ENCODE measurements at regions not wholly inside any gene's neighbourhood (a gene's known extent, or its start where the extent isn't known, plus 50 kb on each side); places are given as distances from the start of the nearest gene placed in this dataset.
"Not testable (repeated sequence)": the region's sequence is repeated elsewhere in the genome, so short reads cannot be mapped to it uniquely, and the experiment has no call there.

DNA sequence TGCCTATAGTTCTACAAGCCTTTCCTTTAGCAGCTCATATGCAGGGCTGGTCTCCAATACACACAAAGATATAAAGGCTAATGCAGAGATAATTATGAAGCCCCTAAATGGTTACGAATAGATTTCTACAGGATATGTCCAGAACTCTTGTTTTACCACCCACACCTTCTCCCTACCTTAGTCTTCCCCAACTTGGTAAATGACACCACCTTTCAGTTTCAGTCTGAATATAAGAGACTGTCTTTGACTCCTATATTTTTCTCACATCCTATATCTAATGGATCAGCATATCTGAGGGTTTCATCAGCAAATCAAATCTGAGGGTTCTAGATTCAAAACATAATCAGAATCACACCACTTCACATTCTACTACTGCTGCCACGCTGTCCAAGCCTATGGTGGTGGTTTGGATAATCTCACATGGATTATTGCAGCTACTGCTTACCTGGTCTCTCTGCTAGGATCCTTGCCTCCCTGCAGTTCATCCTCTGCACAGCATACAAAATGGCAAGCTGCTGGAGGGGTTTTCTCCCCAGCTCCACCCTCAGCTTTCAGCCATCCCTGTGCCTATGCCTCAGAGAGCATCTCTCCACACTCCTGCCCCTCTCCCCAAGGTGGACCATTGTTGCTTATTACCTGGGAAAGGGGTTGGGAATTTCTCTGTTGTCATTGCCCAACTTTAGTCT, 178.0 kb upstream of the SPOPL start:
- DNase-seq, result no peak

GRCh38 chr2:138324068-138324771, 177.3 kb upstream of the SPOPL start:
- DNase-seq, result no peak

- DNase-seq, result no peak
Observed at GRCh38 chr2:138327967-138328366, 173.6 kb upstream of the SPOPL start.

- DNase-seq, result no peak
Observed at GRCh38 chr2:138329162-138329561, 172.4 kb upstream of the SPOPL start.

- DNase-seq, result no peak
Observed at GRCh38 chr2:138329591-138329990, 172.0 kb upstream of the SPOPL start.

GRCh38 chr2:138333121-138333520, 168.4 kb upstream of the SPOPL start:
- DNase-seq, result no peak

- DNase-seq, result no peak
Observed at GRCh38 chr2:138333677-138334076, 167.9 kb upstream of the SPOPL start.

DNA sequence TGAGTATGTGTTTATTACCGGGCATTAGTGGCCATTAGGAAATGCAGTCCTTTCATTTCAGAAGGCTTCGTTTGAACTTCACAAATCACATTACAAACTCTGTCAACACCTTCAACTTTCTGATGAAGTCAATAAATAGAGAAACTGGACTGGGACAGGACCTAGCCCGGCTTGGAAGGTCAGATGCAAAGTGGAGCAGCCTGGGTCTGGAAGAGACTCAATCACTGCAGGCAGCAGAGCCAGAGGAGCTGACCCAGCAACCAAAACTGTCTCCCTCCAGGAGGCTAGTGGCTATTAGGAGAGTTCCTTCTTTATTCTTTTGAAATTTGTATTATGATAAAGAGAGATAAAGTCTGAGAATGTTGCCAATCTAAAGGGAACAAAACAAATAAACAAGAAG, 167.2 kb upstream of the SPOPL start:
- DNase-seq, result no peak

DNA sequence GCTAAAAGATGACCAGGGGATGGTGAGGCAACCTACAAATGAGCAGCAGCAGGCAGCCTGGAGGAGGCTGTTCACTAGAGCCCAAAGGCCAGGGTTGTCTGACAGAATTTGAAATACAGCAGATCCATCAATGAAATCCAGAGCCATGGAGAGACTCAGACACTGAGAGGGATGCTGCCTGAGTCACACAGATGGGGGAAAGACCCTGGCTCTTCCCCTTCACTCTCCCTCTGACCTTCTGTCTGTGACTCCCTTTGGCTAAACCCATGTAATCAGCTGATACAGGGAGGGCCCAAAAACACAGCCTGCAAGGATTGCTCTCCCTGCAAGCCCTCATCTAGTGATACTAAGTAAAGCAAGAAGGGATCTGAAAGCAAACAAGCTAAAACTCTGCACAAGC, 166.5 kb upstream of the SPOPL start:
- no peak for DNase-seq

DNA sequence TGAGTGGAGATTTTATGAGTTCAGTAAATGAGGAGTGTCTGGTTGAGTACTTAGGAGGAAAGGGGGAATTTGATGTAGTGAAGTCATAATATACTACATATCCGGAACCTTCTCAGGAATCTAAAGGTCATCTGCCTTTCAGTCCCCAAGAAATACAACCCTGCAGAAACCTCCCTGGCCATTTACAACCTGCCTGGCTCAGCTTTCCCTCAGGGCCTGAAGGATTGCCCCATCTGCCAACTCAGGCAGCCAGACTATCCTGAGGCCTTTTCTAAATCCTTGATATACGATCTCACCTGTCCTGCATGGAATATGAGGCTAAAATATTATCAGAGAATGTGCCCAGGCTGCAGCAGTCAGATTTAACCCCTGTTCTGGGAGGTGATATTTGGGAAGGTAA, 165.4 kb upstream of the SPOPL start:
- no peak for DNase-seq

DNA sequence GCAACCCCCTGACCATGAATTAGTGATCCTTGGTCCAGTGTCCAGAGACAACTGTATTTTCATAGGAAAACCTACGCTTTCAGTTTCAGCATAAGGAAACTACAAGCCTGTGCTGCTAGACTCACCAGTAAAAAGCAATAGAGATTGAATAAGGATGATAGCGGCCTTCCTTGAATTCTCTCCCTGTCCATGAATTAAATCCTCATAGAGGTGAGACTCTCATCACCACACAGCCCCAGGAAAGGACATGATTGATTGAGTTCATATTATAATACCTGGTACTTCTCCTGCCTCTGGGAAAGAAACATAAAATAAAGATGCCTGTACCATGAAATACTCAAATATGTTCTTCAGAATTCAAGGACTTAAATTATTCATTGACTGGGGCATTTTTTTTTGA, 146.3 kb upstream of the SPOPL start:
- no peak for DNase-seq

DNA sequence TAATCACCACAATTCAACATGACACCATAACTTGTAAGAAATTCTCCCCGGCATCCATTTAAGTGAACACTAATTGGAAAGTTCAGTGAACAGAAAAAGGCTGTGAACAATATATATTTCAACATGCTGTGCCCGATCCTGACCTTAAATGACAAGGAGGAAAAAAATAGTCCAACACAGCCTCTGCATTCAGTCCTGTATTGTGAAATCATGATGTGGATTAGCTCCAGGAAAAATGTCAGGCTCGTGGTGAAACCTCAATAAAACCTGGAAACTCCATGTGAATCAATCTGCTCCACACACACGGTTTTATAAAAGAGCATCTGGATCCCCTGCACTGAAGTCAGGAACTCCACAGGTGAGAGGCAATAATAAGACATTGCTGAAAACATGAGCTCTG, 145.4 kb upstream of the SPOPL start:
- DNase-seq, result no peak

- no peak for DNase-seq
Observed at GRCh38 chr2:138359532-138359931, 142.0 kb upstream of the SPOPL start.

GRCh38 chr2:138364554-138365162, 136.9 kb upstream of the SPOPL start:
- no peak for DNase-seq

- no peak for DNase-seq
Observed at GRCh38 chr2:138365581-138365980, 136.0 kb upstream of the SPOPL start.

GRCh38 chr2:138369856-138370255, 131.7 kb upstream of the SPOPL start:
- DNase-seq, result peak in 1 of 2 donors; percentile 23

DNA sequence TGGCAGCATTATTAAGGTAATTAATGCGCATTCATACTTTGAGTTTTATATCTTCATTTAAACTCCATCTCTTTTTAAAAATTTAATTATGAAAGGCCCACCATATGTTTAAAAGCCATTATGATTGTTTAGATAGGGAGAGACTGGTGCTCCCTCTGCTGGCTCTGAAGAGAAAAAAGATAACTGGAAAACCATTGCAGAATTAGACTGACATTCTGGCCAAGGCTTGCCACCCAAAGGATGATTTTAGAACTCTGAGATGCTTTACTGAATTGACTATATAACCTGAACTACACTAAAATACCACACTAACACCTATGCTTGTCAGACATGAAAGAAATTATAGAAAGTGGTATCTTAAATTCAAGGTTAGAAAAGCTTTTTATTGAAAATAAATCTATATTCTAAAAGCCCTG, 127.6 kb upstream of the SPOPL start:
- peak in 1 of 2 donors; percentile 23 for DNase-seq

GRCh38 chr2:138381373-138381772, 120.2 kb upstream of the SPOPL start:
- DNase-seq, result no peak

- no peak for DNase-seq
Observed at GRCh38 chr2:138382672-138383071, 118.9 kb upstream of the SPOPL start.

GRCh38 chr2:138386191-138386590, 115.4 kb upstream of the SPOPL start:
- not testable (repeated sequence) for DNase-seq

GRCh38 chr2:138389063-138389462, 112.5 kb upstream of the SPOPL start:
- no peak for DNase-seq

DNA sequence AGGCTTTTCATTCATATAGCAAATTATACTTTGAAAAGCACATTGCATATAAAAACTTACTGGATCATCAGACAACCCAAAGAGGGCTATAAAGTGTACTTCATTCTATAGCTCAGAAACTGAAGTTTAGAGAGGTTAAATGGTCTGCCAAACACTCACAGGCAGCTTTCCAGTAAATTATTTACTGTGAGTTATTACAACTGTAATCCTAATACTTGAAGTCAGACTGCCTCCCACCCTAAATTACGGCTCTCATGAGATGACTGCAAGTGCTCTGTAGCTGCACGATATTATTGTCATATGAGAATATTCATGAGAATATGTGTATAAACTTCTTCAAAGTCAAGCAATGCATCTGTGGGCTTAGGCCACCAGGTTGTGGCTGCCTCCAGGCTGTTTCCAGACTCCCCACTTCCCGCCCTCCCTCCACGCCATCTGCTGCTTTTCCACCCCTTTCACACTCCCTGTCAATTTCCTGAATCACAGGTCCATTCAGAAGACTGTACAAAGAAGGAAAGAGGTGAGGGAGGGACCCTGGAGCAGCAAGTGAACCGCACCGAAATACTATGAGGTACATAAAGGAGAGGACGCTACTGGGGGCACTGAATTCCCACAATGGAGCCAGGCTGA, 111.1 kb upstream of the SPOPL start:
- DNase-seq, result no peak

GRCh38 chr2:138391946-138392345, 109.6 kb upstream of the SPOPL start:
- DNase-seq, result no peak
